22Rv1 (cell line): ENCODE measurements at regions not wholly inside any gene's neighbourhood (a gene's known extent, or its start where the extent isn't known, plus 50 kb on each side); places are given as distances from the start of the nearest gene placed in this dataset.

Experiments used
- H3K27ac ChIP-seq: fragments of 450-650 bp; 2 replicates; pipeline ENCODE4 v1.5.1; 2017
- ZFX ChIP-seq: fragments of 450-650 bp; IDR thresholded peaks from 2 replicates; pipeline ENCODE4 v1.6.1; 2017; ENCODE audit warnings: antibody characterized with exemption, borderline replicate concordance
- TF ChIP-seq, protein P1 (sequence below): fragments of 450-650 bp; IDR thresholded peaks from 2 replicates; pipeline ENCODE4 v1.5.1; 2017; ENCODE audit warnings: mild to moderate bottlenecking

DNA sequence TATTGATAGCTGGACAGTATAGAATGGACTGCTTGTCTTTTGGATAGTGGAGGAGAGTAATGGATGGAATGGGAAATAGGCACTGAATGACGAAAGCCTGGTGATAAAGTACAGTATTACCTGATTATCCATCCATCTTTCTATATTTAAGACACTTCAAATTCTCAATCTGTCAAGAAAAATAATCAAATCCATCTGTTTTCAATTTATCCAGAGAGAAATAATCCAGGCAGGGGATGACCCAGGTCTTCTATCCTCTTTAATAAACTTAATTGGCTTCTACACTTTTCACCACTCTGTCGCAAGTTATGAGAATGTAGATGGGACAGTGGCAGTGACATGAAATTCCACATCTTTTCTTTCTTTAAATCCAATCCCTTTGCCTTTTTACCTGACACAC is 420.3 kb upstream of the PDZRN3 start:
- TF ChIP-seq ZFX, result no peak
- TF ChIP-seq, protein P1, sequence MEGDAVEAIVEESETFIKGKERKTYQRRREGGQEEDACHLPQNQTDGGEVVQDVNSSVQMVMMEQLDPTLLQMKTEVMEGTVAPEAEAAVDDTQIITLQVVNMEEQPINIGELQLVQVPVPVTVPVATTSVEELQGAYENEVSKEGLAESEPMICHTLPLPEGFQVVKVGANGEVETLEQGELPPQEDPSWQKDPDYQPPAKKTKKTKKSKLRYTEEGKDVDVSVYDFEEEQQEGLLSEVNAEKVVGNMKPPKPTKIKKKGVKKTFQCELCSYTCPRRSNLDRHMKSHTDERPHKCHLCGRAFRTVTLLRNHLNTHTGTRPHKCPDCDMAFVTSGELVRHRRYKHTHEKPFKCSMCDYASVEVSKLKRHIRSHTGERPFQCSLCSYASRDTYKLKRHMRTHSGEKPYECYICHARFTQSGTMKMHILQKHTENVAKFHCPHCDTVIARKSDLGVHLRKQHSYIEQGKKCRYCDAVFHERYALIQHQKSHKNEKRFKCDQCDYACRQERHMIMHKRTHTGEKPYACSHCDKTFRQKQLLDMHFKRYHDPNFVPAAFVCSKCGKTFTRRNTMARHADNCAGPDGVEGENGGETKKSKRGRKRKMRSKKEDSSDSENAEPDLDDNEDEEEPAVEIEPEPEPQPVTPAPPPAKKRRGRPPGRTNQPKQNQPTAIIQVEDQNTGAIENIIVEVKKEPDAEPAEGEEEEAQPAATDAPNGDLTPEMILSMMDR, result no peak
- no peak overlapping the region for H3K27ac ChIP-seq

DNA sequence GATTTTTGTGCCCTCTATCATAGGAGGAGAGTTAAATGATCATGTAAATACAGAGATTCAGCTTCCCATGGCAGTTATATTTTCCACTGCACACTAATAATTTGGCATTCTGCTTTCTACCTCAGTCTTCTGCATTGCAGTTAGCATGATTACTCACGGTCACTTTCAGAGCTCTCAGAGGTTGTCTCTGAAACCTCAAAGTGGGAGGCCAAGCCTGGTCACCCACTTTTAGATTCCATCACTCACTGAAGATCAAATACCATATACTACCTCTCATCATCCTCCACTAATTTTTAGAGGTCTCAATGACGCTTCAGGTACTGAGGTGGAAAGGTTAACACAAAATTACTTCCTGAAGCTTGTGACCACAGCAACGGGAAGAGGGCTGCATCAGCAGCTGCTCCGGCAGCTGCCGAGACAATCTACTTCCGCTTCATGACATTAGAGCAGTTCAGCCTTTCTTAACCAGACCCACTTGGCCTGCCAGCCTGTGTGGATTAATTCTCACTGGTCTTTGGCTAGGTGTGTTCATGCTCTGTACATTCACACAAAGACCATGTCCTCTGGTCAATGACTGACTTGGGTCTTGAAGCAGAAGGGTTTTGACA is 416.4 kb upstream of the PDZRN3 start:
- no peak overlapping the region for H3K27ac ChIP-seq
- no peak for TF ChIP-seq ZFX

DNA sequence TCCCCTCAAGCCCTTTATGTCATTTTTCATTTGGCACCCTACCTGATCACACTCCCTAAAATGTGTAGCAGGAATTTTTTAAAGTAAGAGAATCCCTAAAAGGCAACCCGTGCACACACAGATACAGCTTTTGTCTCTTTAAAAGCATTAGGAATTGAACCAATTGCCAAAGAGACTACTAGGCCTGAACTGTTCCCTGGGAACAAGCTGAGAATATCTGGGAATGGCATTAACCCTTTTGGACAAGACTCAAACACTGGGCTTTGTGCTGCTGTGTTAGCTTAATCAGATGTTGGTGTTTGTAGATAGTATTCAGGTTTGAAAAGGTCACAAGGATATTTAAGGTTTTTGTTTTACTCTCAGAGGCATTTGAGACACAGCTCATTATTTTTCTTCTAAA is 414.4 kb upstream of the PDZRN3 start:
- TF ChIP-seq ZFX, result no peak
- TF ChIP-seq, protein P1, result no peak
- H3K27ac ChIP-seq, result no peak overlapping the region

DNA sequence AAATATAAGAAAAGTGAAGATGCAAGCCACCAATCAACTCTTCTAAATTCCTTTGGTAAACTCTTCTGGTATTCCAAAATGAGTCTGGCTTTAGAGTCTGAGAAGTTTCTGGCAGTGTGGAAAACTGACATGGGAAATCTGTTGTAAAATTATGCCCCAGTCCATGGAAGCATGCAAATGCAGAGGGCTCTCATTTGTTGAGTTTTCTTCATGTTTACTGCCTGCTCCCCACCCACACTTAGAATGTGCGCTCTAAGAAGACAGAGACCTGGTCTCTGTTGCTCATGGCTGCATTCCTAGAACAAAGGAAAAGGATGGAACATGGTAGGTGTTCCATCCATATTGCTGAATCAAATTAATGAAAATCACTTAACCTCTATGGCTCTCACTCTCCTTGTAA is 411.8 kb upstream of the PDZRN3 start:
- no peak overlapping the region for H3K27ac ChIP-seq
- TF ChIP-seq, protein P1, result no peak
- TF ChIP-seq ZFX, result no peak

DNA sequence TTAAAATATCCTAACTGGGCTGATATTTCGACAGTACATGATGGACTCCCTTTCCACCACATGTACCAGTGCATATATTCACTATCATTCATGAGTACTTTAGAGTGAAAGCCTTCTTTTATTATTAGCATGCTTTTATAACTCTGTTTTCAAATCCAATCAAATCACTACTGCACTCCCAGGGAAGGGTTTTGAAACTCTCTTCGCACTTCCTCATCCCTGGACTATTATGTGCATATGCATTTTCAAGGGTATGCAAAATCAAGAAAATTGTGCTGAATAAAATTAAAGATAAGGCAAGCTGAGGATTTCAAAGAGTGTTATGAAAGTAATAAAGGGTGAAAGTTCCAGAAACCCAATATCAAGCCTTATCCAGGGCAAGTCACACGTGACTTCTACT is 411.4 kb upstream of the PDZRN3 start:
- TF ChIP-seq, protein P1, result no peak
- H3K27ac ChIP-seq, result no peak overlapping the region

DNA sequence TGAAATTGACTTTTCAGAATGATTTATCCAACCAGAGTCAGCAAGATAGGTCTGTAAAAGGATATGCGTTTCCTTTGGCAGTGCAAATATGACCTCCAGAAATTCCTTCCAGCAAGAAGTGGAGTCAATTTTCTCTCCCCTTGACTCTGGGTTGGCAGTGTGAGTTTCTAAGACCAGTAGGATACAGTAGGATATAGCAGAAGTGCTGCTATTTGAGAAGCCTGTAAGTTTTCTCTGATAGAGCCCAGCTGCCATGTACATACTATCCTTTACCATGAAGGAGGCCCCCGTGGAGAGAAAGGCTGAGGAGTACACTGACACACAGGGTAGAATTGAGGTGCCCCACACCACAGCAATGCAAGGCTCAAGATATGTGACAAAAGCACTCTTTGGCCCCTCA is 409.1 kb upstream of the PDZRN3 start:
- TF ChIP-seq ZFX, result no peak
- TF ChIP-seq, protein P1, result no peak
- no peak overlapping the region for H3K27ac ChIP-seq

DNA sequence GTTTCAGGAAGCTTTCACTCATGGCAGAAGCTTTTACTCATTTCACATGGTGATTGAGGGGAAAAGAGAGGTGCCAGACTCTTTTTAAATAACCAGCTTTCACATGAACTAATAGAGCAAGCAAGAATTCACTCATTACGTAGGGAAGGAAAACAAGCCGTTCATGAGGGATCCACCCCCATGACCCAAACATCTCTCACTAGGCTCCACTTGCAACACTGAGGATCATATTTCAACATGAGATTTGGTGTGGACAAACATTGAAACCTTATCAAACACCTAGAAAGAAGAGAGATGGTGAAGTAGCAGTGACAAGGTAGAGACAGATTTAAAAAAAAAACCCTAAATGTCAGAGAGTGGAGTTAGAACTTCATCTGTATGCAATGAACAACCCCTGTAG is 408.6 kb upstream of the PDZRN3 start:
- TF ChIP-seq ZFX, result no peak
- TF ChIP-seq, protein P1, result no peak
- H3K27ac ChIP-seq, result no peak overlapping the region

DNA sequence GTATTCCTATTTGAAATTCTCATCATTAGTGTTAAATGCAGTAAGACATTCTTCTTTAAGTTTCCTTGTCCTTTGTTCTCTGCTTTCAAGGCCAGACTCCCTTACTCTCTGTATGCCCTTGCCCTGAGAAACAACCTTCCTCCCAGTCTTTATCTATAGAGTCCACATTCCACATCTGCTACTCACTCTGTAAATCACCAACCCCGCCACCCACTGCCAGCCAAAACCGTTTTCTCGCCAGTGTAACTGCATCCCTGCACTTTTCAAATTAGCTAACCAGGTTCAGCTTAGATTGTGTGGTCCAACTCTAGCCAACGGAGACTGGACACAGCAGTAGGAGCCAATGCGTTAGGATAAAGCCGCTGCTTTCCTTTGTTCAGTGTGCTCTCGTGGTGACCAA is 402.4 kb upstream of the PDZRN3 start:
- no peak overlapping the region for H3K27ac ChIP-seq
- TF ChIP-seq, protein P1, result no peak
- TF ChIP-seq ZFX, result no peak
